ENCODE measurements at regions not wholly inside any gene's neighbourhood (a gene's known extent, or its start where the extent isn't known, plus 50 kb on each side); places are given as distances from the start of the nearest gene placed in this dataset.
"Not testable (repeated sequence)": the region's sequence is repeated elsewhere in the genome, so short reads cannot be mapped to it uniquely, and the experiment has no call there.

DNA sequence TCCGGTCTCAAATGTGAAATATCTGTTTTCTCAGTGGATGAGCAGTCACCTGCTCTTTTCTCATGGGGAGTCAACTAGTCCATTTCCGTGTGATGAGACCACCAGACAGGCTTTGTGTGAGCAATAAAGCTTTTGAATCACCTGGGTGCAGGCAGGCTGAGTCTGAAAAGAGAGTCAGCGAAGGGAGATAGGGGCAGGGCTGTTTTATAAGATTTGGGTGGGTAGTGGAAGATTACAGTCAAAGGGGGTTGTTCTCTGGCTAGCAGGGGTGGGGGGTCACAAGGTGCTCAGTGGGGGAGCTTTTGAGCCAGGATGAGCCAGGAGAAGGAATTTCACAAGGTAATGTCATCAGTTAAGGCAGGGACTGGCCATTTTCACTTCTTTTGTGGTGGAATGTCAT is 176.5 kb upstream of the SERPINE2 start:
- TF ChIP-seq EZH2 (IDR thresholded peaks at IDR 0.05; ENCODE audit: low read depth, unreplicated experiment); POLR2AphosphoS5 (IDR thresholded peaks at IDR 0.05; ENCODE audit: low read depth); NANOG (IDR thresholded peaks at IDR 0.05; ENCODE audit: borderline replicate concordance): not testable (repeated sequence)
- TF ChIP-seq, protein P1, sequence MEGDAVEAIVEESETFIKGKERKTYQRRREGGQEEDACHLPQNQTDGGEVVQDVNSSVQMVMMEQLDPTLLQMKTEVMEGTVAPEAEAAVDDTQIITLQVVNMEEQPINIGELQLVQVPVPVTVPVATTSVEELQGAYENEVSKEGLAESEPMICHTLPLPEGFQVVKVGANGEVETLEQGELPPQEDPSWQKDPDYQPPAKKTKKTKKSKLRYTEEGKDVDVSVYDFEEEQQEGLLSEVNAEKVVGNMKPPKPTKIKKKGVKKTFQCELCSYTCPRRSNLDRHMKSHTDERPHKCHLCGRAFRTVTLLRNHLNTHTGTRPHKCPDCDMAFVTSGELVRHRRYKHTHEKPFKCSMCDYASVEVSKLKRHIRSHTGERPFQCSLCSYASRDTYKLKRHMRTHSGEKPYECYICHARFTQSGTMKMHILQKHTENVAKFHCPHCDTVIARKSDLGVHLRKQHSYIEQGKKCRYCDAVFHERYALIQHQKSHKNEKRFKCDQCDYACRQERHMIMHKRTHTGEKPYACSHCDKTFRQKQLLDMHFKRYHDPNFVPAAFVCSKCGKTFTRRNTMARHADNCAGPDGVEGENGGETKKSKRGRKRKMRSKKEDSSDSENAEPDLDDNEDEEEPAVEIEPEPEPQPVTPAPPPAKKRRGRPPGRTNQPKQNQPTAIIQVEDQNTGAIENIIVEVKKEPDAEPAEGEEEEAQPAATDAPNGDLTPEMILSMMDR (conservative IDR thresholded peaks at IDR 0.05; ENCODE audit: low read depth in 2 of 2), result not testable (repeated sequence)
- TF ChIP-seq, protein P2, sequence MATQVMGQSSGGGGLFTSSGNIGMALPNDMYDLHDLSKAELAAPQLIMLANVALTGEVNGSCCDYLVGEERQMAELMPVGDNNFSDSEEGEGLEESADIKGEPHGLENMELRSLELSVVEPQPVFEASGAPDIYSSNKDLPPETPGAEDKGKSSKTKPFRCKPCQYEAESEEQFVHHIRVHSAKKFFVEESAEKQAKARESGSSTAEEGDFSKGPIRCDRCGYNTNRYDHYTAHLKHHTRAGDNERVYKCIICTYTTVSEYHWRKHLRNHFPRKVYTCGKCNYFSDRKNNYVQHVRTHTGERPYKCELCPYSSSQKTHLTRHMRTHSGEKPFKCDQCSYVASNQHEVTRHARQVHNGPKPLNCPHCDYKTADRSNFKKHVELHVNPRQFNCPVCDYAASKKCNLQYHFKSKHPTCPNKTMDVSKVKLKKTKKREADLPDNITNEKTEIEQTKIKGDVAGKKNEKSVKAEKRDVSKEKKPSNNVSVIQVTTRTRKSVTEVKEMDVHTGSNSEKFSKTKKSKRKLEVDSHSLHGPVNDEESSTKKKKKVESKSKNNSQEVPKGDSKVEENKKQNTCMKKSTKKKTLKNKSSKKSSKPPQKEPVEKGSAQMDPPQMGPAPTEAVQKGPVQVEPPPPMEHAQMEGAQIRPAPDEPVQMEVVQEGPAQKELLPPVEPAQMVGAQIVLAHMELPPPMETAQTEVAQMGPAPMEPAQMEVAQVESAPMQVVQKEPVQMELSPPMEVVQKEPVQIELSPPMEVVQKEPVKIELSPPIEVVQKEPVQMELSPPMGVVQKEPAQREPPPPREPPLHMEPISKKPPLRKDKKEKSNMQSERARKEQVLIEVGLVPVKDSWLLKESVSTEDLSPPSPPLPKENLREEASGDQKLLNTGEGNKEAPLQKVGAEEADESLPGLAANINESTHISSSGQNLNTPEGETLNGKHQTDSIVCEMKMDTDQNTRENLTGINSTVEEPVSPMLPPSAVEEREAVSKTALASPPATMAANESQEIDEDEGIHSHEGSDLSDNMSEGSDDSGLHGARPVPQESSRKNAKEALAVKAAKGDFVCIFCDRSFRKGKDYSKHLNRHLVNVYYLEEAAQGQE (IDR thresholded peaks at IDR 0.05; ENCODE audit: unreplicated experiment), result not testable (repeated sequence)
- TF ChIP-seq, protein P3, sequence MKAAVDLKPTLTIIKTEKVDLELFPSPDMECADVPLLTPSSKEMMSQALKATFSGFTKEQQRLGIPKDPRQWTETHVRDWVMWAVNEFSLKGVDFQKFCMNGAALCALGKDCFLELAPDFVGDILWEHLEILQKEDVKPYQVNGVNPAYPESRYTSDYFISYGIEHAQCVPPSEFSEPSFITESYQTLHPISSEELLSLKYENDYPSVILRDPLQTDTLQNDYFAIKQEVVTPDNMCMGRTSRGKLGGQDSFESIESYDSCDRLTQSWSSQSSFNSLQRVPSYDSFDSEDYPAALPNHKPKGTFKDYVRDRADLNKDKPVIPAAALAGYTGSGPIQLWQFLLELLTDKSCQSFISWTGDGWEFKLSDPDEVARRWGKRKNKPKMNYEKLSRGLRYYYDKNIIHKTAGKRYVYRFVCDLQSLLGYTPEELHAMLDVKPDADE (IDR thresholded peaks at IDR 0.05), result not testable (repeated sequence)
